Spleen (tissue), 7 donors: ENCODE measurements at regions not wholly inside any gene's neighbourhood (a gene's known extent, or its start where the extent isn't known, plus 50 kb on each side); places are given as distances from the start of the nearest gene placed in this dataset.

Experiments
- POLR2AphosphoS5 ChIP-seq, 3 donors: sonication (generic); formaldehyde crosslinking; IDR thresholded peaks; one replicate each; pipeline ENCODE4 v1.5.1; 2017; ENCODE audit warnings: antibody characterized with exemption in 3 of 3
- TF ChIP-seq, protein P1 (sequence below), 11 experiments: fragments of 200-600 bp in 7 of 11; fragments of 450-650 bp in 4 of 11; sonication (generic) in 4 of 11; IDR thresholded peaks in 8 of 11; conservative IDR thresholded peaks in 3 of 11; 1 replicate in 7 of 11; 2 replicates in 4 of 11; pipeline versions ENCODE4 v1.4.0 to v1.8.0; 2016 to 2021; ENCODE audit warnings: antibody characterized with exemption in 11 of 11, inconsistent platforms in 4 of 11, mild to moderate bottlenecking in 1 of 11
- donor health status: DM: no; HTN: no; CAD: no; lungs with moderate emphysema.
- donor health status: DM: no; HTN: no; CAD: no.
- donor health status: DM: no; HTN: no; CAD: no.

DNA sequence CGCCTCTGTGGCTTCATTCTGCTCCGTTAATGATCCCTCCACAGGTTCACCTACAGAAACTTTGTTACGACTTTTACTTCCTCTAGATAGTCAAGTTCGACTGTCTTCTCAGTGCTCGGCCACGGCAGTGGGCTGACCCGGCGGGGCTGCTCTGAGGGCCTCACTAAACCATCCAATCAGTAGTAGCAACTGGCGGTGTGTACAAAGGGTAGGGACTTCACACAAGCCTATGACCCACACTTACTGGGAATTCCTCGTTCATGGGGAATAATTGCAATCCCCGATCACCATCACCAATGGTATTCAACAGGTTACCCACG is 1959.2 kb upstream of the DEFB115 start:
- TF ChIP-seq, protein P1, sequence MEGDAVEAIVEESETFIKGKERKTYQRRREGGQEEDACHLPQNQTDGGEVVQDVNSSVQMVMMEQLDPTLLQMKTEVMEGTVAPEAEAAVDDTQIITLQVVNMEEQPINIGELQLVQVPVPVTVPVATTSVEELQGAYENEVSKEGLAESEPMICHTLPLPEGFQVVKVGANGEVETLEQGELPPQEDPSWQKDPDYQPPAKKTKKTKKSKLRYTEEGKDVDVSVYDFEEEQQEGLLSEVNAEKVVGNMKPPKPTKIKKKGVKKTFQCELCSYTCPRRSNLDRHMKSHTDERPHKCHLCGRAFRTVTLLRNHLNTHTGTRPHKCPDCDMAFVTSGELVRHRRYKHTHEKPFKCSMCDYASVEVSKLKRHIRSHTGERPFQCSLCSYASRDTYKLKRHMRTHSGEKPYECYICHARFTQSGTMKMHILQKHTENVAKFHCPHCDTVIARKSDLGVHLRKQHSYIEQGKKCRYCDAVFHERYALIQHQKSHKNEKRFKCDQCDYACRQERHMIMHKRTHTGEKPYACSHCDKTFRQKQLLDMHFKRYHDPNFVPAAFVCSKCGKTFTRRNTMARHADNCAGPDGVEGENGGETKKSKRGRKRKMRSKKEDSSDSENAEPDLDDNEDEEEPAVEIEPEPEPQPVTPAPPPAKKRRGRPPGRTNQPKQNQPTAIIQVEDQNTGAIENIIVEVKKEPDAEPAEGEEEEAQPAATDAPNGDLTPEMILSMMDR (IDR thresholded peaks at IDR 0.05 in 8 of 11, conservative IDR thresholded peaks at IDR 0.05 in 3 of 11) = no peak
- TF ChIP-seq POLR2AphosphoS5 (IDR thresholded peaks at IDR 0.05) = no peak
